HEK293T (cell line): ENCODE measurements at regions not wholly inside any gene's neighbourhood (a gene's known extent, or its start where the extent isn't known, plus 50 kb on each side); places are given as distances from the start of the nearest gene placed in this dataset.

Source experiments
- FOXM1 ChIP-seq: fragments of 450-650 bp; IDR thresholded peaks from 2 replicates; pipeline ENCODE4 v1.6.1; 2017; ENCODE audit warnings: mild to moderate bottlenecking, borderline replicate concordance
- HDGF ChIP-seq: fragments of 450-650 bp; IDR thresholded peaks from 2 replicates; pipeline ENCODE4 v1.6.1; 2017; ENCODE audit warnings: antibody characterized with exemption, borderline replicate concordance
- SP1 ChIP-seq: fragments of 450-650 bp; IDR thresholded peaks from 2 replicates; pipeline ENCODE4 v1.6.1; 2017
- SUZ12 ChIP-seq: fragments of 450-650 bp; IDR thresholded peaks from 2 replicates; pipeline ENCODE4 v1.6.1; 2016; ENCODE audit warnings: mild to moderate bottlenecking
- TF ChIP-seq, protein P1 (sequence below): fragments of 450-650 bp; IDR thresholded peaks from 2 replicates; pipeline ENCODE4 v1.6.1; 2016

GRCh38 chr11:106302416-106302815, 225.0 kb downstream of the AASDHPPT start:
- TF ChIP-seq HDGF (no peak), FOXM1 (no peak), SP1 (no peak), SUZ12 (no peak)
- TF ChIP-seq, protein P1, sequence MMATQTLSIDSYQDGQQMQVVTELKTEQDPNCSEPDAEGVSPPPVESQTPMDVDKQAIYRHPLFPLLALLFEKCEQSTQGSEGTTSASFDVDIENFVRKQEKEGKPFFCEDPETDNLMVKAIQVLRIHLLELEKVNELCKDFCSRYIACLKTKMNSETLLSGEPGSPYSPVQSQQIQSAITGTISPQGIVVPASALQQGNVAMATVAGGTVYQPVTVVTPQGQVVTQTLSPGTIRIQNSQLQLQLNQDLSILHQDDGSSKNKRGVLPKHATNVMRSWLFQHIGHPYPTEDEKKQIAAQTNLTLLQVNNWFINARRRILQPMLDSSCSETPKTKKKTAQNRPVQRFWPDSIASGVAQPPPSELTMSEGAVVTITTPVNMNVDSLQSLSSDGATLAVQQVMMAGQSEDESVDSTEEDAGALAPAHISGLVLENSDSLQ: no peak
